ENCODE measurements at regions not wholly inside any gene's neighbourhood (a gene's known extent, or its start where the extent isn't known, plus 50 kb on each side); places are given as distances from the start of the nearest gene placed in this dataset.
"Not testable (repeated sequence)": the region's sequence is repeated elsewhere in the genome, so short reads cannot be mapped to it uniquely, and the experiment has no call there.

DNA sequence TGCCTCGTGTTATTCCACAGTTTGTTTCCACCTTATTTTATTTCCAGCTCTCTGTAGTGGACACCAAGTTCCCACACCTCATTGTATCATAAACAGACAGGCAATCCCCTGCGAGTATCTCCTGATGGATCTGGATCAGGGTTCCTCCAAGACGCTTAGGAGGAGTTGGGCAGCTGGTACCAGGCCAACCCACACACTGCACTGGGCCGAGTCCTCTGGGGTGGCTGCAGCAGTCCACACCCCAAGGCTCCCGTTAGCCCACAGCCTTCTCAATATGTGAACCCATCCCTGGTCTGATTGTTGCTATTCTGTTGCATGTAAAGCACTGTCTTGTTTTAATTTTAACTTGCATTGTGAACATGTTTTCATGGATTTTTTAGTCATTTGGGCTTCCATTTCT lies 178.8 kb upstream of the RAB6C start:
- in situ Hi-C loops (cut with MboI; ENCODE audit: low sequenced_read_pairs), result no loop called here

DNA sequence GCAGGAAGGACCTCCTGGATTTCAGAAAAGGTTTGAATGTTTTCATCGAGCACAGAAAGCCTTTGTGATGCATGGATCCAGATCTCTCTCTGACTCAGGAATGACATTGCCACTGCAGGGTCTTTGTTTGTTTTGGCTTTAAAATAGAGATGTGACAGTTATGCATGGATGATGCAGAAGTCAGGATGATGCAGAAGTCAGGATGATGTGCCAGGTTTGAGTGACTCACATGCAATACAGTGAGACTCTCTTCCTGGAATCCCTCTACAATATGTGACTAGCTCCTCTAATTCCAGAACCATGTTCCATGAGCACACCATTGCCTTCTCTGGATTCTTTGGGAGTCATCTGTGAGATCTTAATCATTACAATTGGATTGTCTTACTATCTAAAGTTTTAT lies 177.9 kb upstream of the RAB6C start:
- in situ Hi-C loops (cut with MboI; ENCODE audit: low sequenced_read_pairs), result no loop called here

DNA sequence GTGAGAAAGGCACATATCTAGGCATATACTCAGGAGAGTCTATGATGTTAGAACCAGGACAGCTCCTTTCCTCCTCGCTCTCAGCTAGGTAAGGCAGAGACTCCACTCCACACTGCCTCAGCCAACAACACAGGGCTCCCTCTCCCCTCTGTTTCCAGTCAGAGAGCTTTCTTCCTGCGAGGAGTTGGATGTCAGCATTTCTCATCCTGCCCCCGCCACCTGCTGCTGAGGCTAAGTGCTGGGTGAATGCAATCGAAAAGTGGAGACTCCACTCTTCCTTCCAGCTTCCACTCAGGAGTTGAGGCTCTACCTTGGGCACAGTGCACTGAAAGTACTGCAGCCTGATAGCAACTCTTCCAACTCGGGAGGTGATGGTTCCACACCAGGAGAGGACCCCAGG lies 177.2 kb upstream of the RAB6C start:
- in situ Hi-C loops (cut with MboI; ENCODE audit: low sequenced_read_pairs), result no loop called here

DNA sequence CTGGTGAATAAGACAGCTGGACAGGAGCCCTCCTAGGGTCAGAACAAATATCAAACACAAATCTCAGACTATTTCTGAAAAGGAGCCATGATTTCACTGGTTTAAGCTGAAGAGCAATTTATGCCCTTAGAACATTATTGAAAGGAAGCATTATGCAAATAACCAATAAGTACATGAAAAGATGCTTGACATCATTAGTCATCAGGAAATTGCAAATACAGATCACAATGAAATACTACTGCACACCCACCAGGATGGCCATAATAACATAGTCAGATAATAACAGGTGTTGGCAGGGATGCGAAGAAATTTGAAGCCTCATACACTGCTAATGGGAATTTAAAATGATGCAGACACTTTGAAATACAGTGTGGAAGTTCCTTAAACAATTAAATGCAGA lies 176.4 kb upstream of the RAB6C start:
- in situ Hi-C loops (cut with MboI; ENCODE audit: low sequenced_read_pairs), result no loop called here

DNA sequence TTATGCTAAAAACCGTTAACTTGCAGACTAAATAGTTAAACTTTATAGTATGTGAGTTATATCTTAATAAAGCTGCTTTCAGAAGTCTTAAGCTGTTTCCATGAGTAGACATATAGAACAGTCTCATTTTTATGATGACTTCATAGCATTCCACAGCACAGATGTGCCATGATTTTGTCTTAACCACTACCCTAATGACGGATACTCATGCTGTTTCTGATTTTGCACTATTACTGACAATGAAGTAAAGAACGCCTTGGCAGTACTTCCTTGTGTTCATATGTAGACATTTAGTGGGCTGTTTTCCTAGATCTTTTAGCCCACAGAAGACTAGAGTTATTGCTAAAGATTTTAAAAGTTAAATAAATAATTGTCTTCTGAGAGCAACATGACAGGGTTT lies 175.6 kb upstream of the RAB6C start:
- in situ Hi-C loops (cut with MboI; ENCODE audit: low sequenced_read_pairs), result no loop called here

DNA sequence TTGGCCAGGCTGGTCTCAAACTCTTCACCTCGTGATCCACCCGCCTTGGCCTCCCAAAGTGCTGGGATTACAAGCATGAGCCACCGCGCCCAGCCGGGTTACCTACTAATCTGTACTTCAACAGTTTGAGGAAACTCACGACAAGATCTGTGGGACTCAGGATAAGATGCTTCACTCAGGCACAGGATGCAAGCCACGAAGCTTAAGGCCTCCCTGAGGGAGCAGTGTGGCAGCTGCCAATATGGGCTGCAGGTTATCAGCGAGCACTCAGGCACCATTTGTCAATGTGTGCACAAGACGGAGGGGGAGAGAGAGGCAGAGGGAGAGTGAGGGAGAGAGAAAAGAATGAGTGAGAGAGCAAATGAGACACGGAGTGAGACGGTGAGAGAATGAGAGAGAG lies 173.6 kb upstream of the RAB6C start:
- in situ Hi-C loops (cut with MboI; ENCODE audit: low sequenced_read_pairs), result no loop called here

DNA sequence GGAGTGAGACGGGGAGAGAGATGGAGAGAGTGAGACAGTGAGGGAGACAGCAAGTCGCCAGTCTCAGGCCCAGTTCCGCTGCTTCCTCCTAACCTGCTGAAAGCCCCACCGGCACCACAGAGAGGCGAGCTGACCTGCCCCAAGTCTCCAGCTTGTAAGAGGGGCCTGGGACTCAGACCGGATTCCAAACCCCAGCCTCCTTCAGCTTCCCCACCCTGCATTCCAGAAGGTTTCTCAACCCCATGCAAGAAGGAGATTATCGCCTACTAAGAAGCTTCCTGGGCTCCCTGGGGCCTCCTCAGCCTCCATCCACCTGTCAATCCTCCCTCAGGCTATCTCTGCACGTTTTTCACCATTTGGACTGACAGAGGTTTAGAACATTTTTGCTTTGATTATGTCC lies 173.1 kb upstream of the RAB6C start:
- in situ Hi-C loops (cut with MboI; ENCODE audit: low sequenced_read_pairs), result no loop called here

DNA sequence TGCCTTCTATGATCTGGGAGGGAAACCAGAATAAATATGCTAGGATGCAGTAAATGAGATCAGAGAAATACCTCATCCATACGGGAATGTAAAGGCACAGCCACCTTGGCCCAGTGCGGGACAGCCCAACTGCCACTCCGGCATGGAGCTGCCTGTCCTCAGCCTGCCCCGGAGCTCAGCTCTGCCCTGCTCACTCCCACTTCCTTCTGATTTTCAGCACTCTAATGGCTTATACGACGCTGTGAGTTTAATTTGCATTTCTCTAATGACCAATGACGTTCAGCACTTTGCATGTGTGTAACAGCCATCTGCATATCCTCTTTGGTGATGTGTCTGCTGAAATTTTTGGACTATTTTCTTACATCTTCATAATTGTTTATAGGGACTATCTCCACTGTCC lies 172.5 kb upstream of the RAB6C start:
- in situ Hi-C loops (cut with MboI; ENCODE audit: low sequenced_read_pairs), result no loop called here

DNA sequence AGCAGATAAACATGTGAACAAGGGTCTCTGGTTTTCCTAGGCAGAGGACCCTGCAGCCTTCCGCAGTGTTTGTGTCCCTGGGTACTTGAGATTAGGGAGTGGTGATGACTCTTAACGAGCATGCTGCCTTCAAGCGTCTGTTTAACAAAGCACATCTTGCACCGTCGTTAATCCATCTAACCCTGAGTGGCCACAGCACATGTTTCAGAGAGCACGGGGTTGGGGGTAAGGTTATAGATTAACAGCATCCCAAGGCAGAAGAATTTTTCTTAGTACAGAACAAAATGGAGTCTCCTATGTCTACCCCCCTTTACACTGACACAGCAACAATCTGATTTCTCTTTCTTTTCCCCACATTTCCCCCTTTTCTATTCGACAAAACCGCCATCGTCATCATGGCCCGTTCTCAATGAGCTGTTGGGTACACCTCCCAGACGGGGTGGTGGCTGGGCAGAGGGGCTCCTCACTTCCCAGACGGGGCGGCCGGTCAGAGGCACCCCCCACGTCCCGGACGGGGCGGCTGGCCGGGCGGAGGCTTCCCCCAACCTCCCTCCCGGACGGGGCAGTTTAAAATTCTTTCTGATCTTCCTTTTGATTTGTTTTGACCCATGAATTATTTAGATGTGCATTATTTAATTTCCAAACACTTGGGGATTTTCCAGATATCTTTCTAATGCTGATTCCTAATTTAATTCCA lies 171.7 kb upstream of the RAB6C start:
- in situ Hi-C loops (cut with MboI; ENCODE audit: low sequenced_read_pairs), result not testable (repeated sequence)

DNA sequence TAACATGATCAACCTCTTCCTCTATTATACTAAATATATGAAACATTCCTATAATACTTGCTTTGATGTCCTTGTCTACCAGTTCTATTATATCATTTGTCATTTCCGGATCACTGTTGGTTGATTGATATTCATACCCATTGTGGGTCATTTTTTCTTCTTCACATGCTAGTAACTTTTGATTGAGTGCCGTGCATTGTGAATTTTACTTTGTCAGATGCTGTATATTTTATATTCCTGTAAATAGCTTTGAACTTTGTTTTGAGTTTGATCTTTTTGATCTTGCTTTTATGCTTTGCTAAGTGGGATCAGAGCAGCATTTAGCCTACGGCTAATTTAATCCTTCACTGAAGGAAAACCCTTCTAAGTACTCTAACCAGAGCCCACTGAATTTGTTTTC lies 168.9 kb upstream of the RAB6C start:
- in situ Hi-C loops (cut with MboI; ENCODE audit: low sequenced_read_pairs), result no loop called here

DNA sequence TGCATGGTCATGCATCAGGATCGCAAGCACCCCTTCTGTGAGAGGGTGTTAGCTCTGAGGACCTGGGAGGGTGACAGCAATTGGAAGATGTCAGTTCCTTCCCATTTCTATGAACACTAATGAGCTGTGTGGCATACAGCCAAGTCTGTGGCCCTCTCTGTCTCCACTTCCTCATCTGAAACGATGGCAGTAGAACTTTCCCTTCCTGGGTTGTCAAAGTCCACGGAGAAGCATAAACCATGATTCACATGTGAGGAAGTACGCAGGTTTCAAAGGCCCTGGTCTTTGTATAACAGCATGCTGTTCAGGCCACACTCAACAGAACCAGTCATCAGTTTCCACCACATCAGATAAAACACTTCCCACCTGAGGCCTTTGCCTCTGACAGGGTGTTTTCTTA lies 167.4 kb upstream of the RAB6C start:
- in situ Hi-C loops (cut with MboI; ENCODE audit: low sequenced_read_pairs), result no loop called here

DNA sequence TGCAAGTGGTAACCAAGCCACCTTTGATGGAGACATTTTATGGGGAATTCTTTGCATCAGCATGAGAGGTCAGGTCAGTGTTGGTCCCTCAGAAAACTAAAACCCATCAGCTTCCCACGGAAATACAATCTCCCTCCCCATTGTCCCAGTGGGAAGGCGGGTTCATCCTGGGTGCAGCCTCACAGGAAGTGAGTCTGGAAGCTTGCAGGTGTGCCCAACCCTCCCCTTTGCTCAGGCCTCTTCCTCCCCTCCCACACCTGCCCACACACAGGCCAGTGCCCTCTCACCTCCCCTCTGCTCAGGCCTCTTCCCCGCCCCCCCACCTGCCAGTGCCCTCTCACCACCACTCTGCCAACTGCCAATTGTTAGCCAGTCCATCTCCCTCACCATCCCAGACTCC lies 166.8 kb upstream of the RAB6C start:
- in situ Hi-C loops (cut with MboI; ENCODE audit: low sequenced_read_pairs), result no loop called here

DNA sequence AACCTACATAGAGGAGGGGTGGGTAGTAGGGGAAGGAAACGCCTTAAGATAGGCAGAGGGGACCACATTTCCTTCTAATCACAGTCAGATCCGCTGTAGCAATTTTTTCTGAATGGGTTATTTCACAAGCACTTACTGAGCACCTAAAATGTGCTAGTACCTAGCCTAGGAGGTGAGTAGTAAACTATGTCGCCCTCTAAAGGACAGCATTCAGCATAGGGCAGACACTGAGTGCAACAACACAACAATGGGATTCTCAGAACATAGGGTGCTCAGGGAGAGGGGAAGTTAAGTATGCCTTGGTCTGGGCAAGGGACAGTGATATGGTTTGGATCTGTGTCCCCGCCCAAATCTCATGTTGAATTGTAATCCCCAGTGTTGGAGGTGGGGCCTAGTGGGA lies 166.1 kb upstream of the RAB6C start:
- in situ Hi-C loops (cut with MboI; ENCODE audit: low sequenced_read_pairs), result no loop called here

DNA sequence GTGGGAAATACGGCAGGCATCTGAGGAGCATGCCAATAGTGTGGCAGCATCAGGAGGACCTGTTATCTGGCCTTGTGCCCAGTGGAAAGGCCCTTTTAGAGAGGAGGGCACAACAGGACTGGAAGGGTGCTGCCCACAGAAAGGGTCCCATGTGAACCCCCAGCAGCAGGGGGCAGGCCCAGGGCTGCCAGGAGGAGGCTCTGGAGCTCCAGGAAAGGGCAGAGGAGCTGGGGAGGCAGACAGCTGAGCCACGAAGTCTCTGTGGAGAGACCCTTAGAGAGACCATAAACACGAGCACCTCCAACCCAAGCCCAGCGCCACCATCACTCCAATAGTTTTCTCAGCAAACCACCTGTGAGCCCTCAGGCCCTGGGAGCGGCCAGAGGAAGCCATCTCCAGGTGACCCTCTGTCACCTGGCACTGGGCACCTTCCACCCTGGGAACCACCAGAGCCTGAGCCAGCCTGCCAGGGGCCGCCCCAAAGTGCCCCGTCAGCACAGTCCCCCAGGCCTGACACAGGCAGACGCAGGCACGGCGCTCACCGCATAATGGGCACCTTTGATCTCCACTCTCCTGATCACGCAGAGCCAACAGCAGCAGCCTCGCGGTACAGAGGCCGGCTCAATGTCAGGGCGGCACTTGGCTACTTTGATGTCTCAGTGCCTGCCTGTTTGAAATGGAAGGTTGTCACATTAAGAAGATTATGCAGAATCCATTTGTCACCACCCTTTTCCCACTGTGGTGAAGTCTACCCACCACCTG lies 162.5 kb upstream of the RAB6C start:
- in situ Hi-C loops (cut with MboI; ENCODE audit: low sequenced_read_pairs), result no loop called here

DNA sequence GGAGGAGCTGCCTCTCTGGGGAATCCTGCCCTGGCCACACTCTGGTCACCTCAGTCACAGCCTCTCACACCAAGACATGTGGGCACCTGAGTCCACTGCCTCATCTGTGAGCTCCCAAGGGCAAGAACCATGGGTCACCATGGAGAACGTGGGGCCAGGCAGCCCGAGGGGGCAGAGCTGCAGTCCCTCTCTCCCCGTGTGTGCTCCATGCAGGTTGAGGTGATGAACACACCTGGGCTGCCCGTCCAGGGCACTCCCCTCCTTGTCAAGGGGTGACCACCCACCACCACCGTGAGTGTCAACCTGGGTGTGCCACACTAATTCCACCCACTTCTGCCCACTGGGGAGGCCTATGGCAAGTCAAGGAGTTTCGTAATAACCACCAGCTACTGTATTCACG lies 159.6 kb upstream of the RAB6C start:
- in situ Hi-C loops (cut with MboI; ENCODE audit: low sequenced_read_pairs), result no loop called here

DNA sequence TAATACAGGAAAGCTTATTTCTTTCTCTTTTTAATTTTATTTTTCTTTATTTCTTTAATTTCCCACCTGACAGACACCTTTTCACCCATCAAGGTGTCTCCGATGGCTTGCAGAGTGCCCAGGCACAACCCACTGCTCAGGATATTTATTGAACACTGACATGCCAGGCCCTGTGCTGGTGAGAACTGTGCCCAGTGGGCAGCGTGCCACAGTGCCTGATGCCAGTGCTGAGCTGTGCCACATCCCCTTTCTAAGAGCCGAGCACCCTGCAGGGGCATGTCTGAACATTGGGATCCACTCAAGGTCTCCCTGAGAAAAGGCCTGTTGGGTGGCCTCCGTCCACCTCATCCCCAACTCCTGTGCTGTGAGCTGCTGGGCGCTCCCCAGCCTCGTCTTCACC lies 158.6 kb upstream of the RAB6C start:
- in situ Hi-C loops (cut with MboI; ENCODE audit: low sequenced_read_pairs), result no loop called here

DNA sequence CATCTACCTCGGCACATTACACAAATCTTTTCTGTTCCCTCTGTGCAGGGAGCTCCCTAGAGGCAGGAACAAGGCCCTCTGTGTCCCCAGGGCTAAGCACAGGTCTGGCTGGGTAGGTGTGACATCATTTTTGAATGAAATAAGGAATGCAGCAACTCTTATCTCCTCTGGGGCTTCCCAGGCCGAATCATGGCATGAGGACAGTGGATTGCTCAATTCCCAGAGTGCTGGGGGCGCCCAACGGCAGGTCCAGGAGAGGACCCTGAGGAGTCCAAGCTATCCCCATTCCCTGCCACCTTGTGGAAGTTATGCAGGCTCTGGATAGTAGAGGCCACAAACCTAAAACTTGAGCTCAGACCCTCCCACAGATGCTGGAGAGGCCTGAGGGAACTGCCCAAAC lies 158.0 kb upstream of the RAB6C start:
- in situ Hi-C loops (cut with MboI; ENCODE audit: low sequenced_read_pairs), result no loop called here

DNA sequence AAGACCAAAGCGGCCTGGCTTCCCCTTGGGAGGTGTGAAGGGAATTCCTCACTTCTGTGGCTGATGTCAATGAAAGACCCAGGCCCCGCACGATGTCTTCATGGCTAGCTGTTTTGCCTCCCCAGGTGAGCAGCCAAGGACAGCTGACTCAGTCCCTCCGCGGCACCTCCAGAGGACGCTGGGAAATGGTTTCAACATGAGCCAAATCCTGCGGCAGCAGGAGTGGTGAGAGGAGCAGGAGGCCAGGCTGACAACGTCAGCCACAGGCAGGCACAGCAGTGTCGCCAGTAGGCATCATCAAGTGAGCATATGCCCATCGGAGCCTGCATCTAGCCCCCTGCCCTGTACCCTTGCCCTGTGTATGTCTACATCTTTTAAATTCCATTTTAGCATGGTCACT lies 156.4 kb upstream of the RAB6C start:
- in situ Hi-C loops (cut with MboI; ENCODE audit: low sequenced_read_pairs), result no loop called here

DNA sequence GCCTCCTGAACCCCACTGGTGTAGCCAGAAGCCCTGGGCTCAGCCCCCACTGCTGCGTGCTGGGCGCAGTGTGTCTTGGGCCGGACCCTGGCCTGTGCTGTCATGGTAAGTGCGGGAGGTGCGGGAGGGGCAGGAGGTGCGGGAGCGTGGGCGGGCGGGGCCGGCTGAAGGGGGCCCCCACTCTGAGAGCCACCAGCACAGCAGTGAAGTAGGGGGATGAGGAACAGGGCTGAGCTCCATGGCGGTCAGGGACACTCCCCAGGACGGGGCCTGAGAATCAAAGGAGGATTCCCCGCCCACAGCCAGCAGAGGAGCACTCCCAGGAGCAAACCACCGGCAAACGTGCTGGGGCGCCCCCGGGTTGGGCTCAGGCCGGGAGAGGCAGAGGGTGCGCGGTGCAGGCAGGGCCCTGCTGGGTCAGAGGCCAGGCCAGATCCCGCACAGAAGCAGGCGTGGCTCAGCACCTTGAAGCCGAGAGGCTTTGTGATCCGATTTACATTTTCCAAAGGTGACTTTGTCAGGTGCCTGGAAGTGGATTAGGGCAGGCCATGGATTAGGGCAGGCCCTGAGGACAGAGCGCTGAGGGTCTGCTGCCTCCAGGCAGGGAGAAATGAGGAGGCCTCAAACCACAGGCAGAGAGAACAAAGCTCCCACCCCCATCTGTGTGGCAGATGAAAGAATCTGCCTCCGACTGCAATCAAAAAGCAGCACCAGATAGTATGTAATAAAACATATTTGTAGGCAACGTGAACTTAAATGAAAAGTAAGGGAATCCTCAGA lies 152.0 kb upstream of the RAB6C start:
- in situ Hi-C loops (cut with MboI; ENCODE audit: low sequenced_read_pairs), result no loop called here

DNA sequence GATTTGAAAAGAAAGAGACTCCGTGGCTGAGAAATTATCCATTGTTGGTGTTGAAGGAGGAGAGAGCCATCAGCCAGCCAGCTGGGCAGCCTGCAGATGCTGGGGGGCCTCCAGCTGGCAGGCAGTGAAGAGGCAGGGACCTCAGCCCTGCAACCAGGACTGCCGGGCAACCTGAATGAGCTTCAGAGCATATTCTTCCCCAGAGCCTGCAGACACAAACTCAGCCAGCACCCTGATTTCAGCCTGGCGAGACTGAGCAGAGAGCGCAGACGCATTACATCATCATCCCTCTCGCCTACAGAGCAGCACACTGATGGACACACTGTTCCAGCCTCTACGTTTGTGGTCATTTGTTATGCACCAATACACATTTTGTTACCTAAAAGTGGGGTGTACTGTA lies 150.7 kb upstream of the RAB6C start:
- in situ Hi-C loops (cut with MboI; ENCODE audit: low sequenced_read_pairs), result no loop called here

DNA sequence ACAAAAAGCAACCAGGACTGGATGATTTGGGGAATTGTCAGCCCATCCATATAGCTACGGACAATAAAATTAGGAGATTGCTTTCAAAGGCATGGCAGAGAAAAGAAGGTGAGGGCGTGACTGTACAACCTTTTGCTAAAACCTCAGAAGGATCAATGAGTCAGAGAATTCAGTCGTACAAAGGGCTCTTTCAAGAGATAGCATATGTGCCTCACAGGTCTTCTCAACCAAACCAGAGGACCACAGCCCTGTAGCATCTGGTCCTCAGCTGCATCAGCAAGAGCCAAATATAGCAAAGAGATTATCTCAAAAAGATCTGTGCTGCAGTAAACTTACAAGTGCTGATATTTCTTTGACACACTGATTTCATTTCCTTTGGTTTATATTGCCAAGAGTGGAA lies 149.9 kb upstream of the RAB6C start:
- in situ Hi-C loops (cut with MboI; ENCODE audit: low sequenced_read_pairs), result no loop called here

DNA sequence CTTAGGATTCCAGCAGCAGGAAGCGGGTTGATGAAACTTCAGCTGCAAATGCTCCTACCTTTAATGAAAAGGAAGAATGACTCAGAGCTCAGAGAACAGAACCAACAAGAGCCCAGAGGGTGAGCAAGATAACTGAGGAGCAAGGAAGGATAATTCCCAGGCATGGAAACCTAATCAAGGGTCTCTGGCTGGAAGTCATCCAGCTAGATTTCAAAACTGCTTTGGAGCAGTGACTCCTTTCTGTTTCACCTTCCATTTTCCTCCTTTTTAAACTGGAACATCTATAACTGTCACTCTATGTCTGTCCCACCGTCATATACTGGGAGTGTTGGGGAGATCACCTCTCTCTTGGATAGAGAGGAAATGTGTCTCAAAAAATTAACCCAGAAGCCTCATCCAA lies 148.4 kb upstream of the RAB6C start:
- in situ Hi-C loops (cut with MboI; ENCODE audit: low sequenced_read_pairs), result no loop called here

All from HL-60/S4 (cell line).